ENCODE measurements at regions not wholly inside any gene's neighbourhood (a gene's known extent, or its start where the extent isn't known, plus 50 kb on each side); places are given as distances from the start of the nearest gene placed in this dataset.

GRCh38 chr16:48845261-48845660 lies 235.3 kb upstream of the N4BP1 start:
- TF ChIP-seq REST (IDR thresholded peaks at IDR 0.05; ENCODE audit: low read depth, low read length), result no peak
- no peak for TF ChIP-seq RAD21 (IDR thresholded peaks at IDR 0.05; ENCODE audit: low read length)
- no peak for TF ChIP-seq CTCF (IDR thresholded peaks at IDR 0.05)
- TF ChIP-seq NFIC (IDR thresholded peaks at IDR 0.05; ENCODE audit: borderline replicate concordance), result no peak
- TF ChIP-seq ZBTB33 (IDR thresholded peaks at IDR 0.05; ENCODE audit: borderline replicate concordance, low read depth), result no peak
- no peak for TF ChIP-seq MXI1 (IDR thresholded peaks at IDR 0.05; ENCODE audit: low read depth, low read length)
- no peak for TF ChIP-seq POLR2AphosphoS5 (IDR thresholded peaks at IDR 0.05; ENCODE audit: low read depth, low read length)
- no peak for TF ChIP-seq MAX (IDR thresholded peaks at IDR 0.05; ENCODE audit: low read depth)
- no peak for TF ChIP-seq SMC3 (IDR thresholded peaks at IDR 0.05; ENCODE audit: low read depth, low read length)
- TF ChIP-seq RXRA (IDR thresholded peaks at IDR 0.05; ENCODE audit: borderline replicate concordance, low read depth), result no peak
- TF ChIP-seq JUND (IDR thresholded peaks at IDR 0.05), result no peak
- no peak for TF ChIP-seq RFX5 (IDR thresholded peaks at IDR 0.05; ENCODE audit: low read length)
